ENCODE measurements at regions not wholly inside any gene's neighbourhood (a gene's known extent, or its start where the extent isn't known, plus 50 kb on each side); places are given as distances from the start of the nearest gene placed in this dataset.
"Not testable (repeated sequence)": the region's sequence is repeated elsewhere in the genome, so short reads cannot be mapped to it uniquely, and the experiment has no call there.

GRCh38 chr2:15694589-15694986 is 102.9 kb downstream of the DDX1 start:
- DNase-seq (ENCODE audit: low spot score): no peak

DNA sequence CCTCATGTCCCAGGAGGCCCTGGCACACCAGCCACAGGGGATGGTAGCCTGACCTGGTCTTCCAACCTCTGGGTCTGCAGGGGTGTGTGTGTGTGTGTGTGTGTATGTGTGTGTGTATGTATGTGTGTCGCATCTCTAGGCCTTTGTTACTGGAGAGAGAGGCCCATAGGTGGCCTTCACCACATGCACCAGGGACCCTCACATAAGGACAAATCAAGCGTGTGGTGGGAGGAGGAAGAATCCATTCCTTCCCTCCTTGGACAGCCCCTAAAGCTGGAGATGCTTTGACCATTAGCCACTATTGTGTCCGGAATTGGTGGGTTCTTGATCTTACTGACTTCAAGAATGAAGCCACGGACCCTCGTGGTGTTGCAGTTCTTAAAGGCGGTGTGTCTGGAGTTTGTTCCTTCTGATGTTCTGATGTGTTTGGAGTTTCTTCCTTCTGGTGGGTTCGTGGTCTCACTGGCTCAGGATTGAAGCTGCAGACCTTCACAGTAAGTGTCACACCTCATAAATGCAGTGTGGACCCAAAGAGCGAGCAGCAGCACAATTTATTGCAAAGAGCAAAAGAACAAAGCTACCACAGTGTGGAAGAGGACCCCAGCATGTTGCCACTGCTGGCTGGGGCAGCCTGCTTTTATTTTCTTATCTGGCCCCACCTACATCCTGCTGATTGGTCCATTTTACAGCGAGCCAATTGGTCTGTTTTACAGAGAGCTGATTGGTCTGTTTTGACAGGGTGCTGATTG is 104.1 kb downstream of the DDX1 start:
- no peak for DNase-seq (ENCODE audit: low spot score)

More at GRCh38 chr2:15694589-15694986, 102.9 kb downstream of the DDX1 start:
- TF ChIP-seq, protein P1, sequence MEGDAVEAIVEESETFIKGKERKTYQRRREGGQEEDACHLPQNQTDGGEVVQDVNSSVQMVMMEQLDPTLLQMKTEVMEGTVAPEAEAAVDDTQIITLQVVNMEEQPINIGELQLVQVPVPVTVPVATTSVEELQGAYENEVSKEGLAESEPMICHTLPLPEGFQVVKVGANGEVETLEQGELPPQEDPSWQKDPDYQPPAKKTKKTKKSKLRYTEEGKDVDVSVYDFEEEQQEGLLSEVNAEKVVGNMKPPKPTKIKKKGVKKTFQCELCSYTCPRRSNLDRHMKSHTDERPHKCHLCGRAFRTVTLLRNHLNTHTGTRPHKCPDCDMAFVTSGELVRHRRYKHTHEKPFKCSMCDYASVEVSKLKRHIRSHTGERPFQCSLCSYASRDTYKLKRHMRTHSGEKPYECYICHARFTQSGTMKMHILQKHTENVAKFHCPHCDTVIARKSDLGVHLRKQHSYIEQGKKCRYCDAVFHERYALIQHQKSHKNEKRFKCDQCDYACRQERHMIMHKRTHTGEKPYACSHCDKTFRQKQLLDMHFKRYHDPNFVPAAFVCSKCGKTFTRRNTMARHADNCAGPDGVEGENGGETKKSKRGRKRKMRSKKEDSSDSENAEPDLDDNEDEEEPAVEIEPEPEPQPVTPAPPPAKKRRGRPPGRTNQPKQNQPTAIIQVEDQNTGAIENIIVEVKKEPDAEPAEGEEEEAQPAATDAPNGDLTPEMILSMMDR (IDR thresholded peaks at IDR 0.05; ENCODE audit: extremely low read depth, missing control alignments): no peak

DNA sequence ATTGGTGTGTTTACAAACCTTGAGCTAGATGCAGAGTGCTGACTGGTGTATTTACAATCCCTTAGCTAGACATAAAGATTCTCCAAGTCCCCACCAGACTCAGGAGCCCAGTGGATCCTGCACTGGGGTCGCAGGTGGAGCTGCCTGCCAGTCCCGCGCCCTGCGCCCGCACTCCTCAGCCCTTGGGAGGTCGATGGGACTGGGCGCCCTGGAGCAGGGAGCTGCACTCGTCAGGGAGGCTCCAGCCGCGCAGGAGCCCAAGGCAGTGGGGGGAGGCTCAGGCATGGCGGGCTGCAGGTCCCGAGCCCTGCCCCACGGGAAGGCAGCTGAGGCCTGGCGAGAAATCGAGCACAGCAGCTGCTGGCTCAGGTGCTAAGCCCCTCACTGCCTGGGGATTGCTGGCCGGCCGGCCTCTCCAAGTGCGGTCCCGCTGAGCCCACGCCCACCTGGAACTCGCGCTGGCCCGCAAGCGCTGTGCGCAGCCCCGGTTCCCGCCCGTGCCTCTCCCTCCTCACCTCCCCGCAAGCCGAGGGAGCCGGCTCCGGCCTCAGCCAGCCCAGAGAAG is 105.0 kb downstream of the DDX1 start:
- DNase-seq (ENCODE audit: low spot score): not testable (repeated sequence)

More for the DNA sequence above, 104.1 kb downstream of the DDX1 start:
- TF ChIP-seq, protein P1 (IDR thresholded peaks at IDR 0.05; ENCODE audit: extremely low read depth, missing control alignments): no peak

GRCh38 chr2:15700131-15700530 is 108.5 kb downstream of the DDX1 start:
- TF ChIP-seq, protein P1 (IDR thresholded peaks at IDR 0.05; ENCODE audit: extremely low read depth, missing control alignments): no peak
- DNase-seq (ENCODE audit: low spot score): no peak

- no peak for DNase-seq (ENCODE audit: low spot score)
Observed at GRCh38 chr2:15700599-15701340, 109.1 kb downstream of the DDX1 start.

DNA sequence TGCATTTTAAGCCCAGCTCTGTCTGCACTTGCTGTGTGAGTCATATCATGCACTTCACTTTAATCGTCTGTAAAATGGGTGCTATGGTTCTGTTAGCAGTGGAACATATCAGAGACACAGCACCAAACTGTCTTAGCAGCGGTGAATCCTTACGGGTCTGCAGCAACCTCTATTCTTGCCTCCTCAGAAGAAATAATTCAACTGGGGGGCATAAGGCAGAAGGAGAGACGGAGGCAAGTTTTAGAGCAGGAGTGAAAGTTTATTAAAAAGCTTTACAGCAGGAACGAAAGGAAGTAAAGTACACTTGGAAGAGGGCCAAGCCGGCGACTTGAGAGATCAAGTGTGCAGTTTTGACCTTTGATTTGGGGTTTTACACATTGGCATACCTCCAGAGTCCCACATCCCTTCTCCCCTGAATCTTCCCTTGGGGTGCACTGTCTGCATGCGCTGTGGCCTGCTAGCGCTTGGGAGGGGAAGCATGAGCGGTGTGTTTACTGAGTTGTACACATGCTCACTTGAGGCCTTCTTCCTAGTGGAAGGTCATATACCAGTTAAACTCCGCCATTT is 109.8 kb downstream of the DDX1 start:
- no peak for DNase-seq (ENCODE audit: low spot score)
- TF ChIP-seq, protein P1 (IDR thresholded peaks at IDR 0.05; ENCODE audit: extremely low read depth, missing control alignments): no peak

More at GRCh38 chr2:15700599-15701340, 109.1 kb downstream of the DDX1 start:
- TF ChIP-seq, protein P1 (IDR thresholded peaks at IDR 0.05; ENCODE audit: extremely low read depth, missing control alignments): no peak

DNA sequence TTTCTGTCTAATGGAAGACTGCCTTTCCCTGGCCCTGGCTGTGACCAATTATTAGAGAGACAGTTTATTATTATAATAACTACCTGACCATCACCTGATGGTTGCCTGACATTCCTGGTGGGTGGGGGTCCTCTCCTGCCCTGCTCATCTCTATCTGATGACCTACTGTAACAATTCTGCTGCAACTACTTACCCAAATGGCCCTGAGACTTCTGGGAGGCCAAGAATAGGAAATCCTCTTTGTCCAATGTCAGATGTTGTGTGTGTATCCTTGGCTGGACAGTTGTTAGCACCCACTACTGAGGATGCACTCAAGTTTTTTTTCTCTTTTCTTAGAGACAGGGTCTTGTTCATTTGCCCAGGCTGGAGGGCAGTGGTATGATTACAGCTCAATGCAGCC is 110.3 kb downstream of the DDX1 start:
- DNase-seq (ENCODE audit: low spot score): no peak
- TF ChIP-seq, protein P1 (IDR thresholded peaks at IDR 0.05; ENCODE audit: extremely low read depth, missing control alignments): no peak
